WTC11 (cell line): ENCODE measurements at regions not wholly inside any gene's neighbourhood (a gene's known extent, or its start where the extent isn't known, plus 50 kb on each side); places are given as distances from the start of the nearest gene placed in this dataset.

Experiments
- ATAC-seq: fragments of 200-7000 bp; cut with Tn5 transposase; 2 replicates; pipeline ENCODE4 v1.10.0; 2021; ENCODE audit warnings: mild to moderate bottlenecking, moderate library complexity
- CTCF ChIA-PET: fragments of 300-600 bp; sonication (Branson Sonifier 250); formaldehyde crosslinking; loops from one replicate; lab custom pipeline; 2021; ENCODE audit warnings: antibody characterized with exemption; lab: Charles Lee
- POLR2A ChIA-PET: fragments of 350-600 bp; sonication (Branson Sonifier 250); formaldehyde crosslinking; loops from one replicate; lab custom pipeline; 2021; ENCODE audit warnings: antibody characterized with exemption; lab: Charles Lee
- DNase-seq: peaks from one replicate; pipeline ENCODE4 v3.0.0; 2021; ENCODE audit warnings: low spot score
- H3K27ac Mint-ChIP-seq: 2 replicates; pipeline ENCODE4 v1.8.0; 2021; ENCODE audit warnings: mixed read lengths
- H3K27me3 Mint-ChIP-seq: 2 replicates; pipeline ENCODE4 v1.8.0; 2021; ENCODE audit warnings: low read depth, mild to moderate bottlenecking, moderate library complexity, mixed read lengths
- H3K36me3 Mint-ChIP-seq: 2 replicates; pipeline ENCODE4 v1.8.0; 2021; ENCODE audit warnings: mixed read lengths
- H3K4me1 Mint-ChIP-seq: 2 replicates; pipeline ENCODE4 v1.8.0; 2022; ENCODE audit warnings: mixed read lengths
- H3K4me3 Mint-ChIP-seq: 2 replicates; pipeline ENCODE4 v1.8.0; 2021; ENCODE audit warnings: mild to moderate bottlenecking, moderate library complexity, mixed read lengths
- H3K9me3 Mint-ChIP-seq: 2 replicates; pipeline ENCODE4 v1.8.0; 2021; ENCODE audit warnings: mixed read lengths
- CBFB ChIP-seq: sonication (generic); formaldehyde crosslinking; IDR thresholded peaks from 2 replicates; pipeline ENCODE4 v1.8.1; 2022; ENCODE audit warnings: mild to moderate bottlenecking, low read depth, missing genetic modification reagents
- ETV6 ChIP-seq: sonication (generic); formaldehyde crosslinking; IDR thresholded peaks from 2 replicates; pipeline ENCODE4 v1.8.1; 2022; ENCODE audit warnings: mild to moderate bottlenecking, missing genetic modification reagents
- FOXJ3 ChIP-seq: sonication (generic); formaldehyde crosslinking; IDR thresholded peaks from 2 replicates; pipeline ENCODE4 v1.9.0; 2021; ENCODE audit warnings: missing genetic modification reagents, mild to moderate bottlenecking, borderline replicate concordance
- MXD4 ChIP-seq: fragments of 250-450 bp; sonication (Bioruptor Pico); IDR thresholded peaks from 2 replicates; pipeline ENCODE4 v1.8.0; 2021; ENCODE audit warnings: mild to moderate bottlenecking, moderate library complexity, borderline replicate concordance
- NFE2L1 ChIP-seq: sonication (generic); formaldehyde crosslinking; IDR thresholded peaks from 2 replicates; pipeline ENCODE4 v1.8.1; 2023; ENCODE audit warnings: missing genetic modification reagents
- SMAD4 ChIP-seq: sonication (generic); formaldehyde crosslinking; IDR thresholded peaks from 2 replicates; pipeline ENCODE4 v1.8.0; 2022; ENCODE audit warnings: mild to moderate bottlenecking, missing genetic modification reagents
- SOX15 ChIP-seq: fragments of 250-450 bp; sonication (Bioruptor Pico); IDR thresholded peaks from 2 replicates; pipeline ENCODE4 v1.9.0; 2021; ENCODE audit warnings: mild to moderate bottlenecking
- TEAD1 ChIP-seq: sonication (generic); formaldehyde crosslinking; IDR thresholded peaks from 2 replicates; pipeline ENCODE4 v1.8.0; 2022; ENCODE audit warnings: mild to moderate bottlenecking, missing genetic modification reagents
- TP53 ChIP-seq: sonication (generic); formaldehyde crosslinking; IDR thresholded peaks from 2 replicates; pipeline ENCODE4 v1.8.1; 2023; ENCODE audit warnings: mild to moderate bottlenecking, missing genetic modification reagents
- ZNF263 ChIP-seq: sonication (generic); formaldehyde crosslinking; IDR thresholded peaks from 2 replicates; pipeline ENCODE4 v1.8.1; 2022; ENCODE audit warnings: low read depth, mild to moderate bottlenecking, moderate library complexity, missing genetic modification reagents
- TF ChIP-seq, protein P1 (sequence below): sonication (generic); formaldehyde crosslinking; IDR thresholded peaks from 2 replicates; pipeline ENCODE4 v1.8.1; 2022; ENCODE audit warnings: mild to moderate bottlenecking, missing genetic modification reagents, moderate library complexity, borderline replicate concordance
- TF ChIP-seq, protein P2 (sequence below): sonication (generic); formaldehyde crosslinking; IDR thresholded peaks from 2 replicates; pipeline ENCODE4 v1.8.0; 2023; ENCODE audit warnings: missing genetic modification reagents, mild to moderate bottlenecking, borderline replicate concordance
- TF ChIP-seq, protein P3 (sequence below): sonication (generic); formaldehyde crosslinking; IDR thresholded peaks from 2 replicates; pipeline ENCODE4 v1.8.0; 2022; ENCODE audit warnings: mild to moderate bottlenecking, missing genetic modification reagents
- TF ChIP-seq, protein P4 (sequence below): fragments of 250-450 bp; sonication (Bioruptor Pico); IDR thresholded peaks from 2 replicates; pipeline ENCODE4 v1.9.0; 2021; ENCODE audit warnings: mild to moderate bottlenecking, borderline replicate concordance
- TF ChIP-seq, protein P5 (sequence below): fragments of 250-450 bp; sonication (Bioruptor Pico); IDR thresholded peaks from 2 replicates; pipeline ENCODE4 v2.1.2; 2022; ENCODE audit warnings: mild to moderate bottlenecking, moderate library complexity
- TF ChIP-seq, protein P6 (sequence below): sonication (generic); formaldehyde crosslinking; IDR thresholded peaks from 2 replicates; pipeline ENCODE4 v1.8.0; 2022; ENCODE audit warnings: mild to moderate bottlenecking, missing genetic modification reagents
- TF ChIP-seq, protein P7 (sequence below): fragments of 250-450 bp; sonication (Bioruptor Pico); IDR thresholded peaks from 2 replicates; pipeline ENCODE4 v1.9.0; 2021; ENCODE audit warnings: mild to moderate bottlenecking
- TF ChIP-seq, protein P8 (sequence below): sonication (generic); formaldehyde crosslinking; IDR thresholded peaks from 2 replicates; pipeline ENCODE4 v1.8.0; 2023; ENCODE audit warnings: missing genetic modification reagents

DNA sequence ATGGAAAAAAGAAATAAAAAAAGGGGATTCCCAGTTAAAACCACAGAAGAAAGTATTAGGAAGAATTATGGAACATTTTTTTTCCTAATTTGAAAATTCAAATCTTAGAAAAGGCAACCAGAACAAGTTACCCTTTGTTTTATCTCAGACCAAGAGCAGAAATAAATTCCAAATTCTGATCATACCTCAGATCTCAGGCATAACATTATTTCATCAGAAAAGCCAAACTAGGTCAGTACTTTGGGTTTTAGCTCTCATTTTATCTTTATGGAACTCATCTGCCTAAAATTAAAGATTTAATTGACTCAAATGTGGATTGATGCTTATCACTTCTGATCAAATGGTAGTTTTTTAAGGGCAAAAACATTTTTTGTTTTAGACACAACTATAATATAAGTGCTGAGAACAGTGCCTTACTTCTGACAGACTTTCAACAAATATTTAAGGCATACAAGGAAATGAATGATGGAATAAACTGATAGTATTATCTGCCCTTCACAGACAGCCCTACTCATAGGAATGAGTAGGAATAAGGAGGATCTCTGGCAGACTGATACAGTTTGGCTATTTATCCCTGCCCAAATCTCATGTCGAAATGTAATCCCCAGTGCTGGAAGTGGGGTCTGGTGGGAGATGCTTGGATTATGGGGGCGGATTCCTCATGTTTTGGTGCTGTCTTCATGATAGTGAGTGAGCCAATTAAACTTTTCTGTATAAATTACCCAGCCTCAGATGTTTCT, 245.3 kb upstream of the PITX2 start (continued):
- TF ChIP-seq, protein P1, sequence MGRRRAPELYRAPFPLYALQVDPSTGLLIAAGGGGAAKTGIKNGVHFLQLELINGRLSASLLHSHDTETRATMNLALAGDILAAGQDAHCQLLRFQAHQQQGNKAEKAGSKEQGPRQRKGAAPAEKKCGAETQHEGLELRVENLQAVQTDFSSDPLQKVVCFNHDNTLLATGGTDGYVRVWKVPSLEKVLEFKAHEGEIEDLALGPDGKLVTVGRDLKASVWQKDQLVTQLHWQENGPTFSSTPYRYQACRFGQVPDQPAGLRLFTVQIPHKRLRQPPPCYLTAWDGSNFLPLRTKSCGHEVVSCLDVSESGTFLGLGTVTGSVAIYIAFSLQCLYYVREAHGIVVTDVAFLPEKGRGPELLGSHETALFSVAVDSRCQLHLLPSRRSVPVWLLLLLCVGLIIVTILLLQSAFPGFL (CRISPR knock-in tag): no peak
- no peak for TF ChIP-seq ETV6 (CRISPR knock-in tag)
- TF ChIP-seq TEAD1: no peak
- TF ChIP-seq, protein P2, sequence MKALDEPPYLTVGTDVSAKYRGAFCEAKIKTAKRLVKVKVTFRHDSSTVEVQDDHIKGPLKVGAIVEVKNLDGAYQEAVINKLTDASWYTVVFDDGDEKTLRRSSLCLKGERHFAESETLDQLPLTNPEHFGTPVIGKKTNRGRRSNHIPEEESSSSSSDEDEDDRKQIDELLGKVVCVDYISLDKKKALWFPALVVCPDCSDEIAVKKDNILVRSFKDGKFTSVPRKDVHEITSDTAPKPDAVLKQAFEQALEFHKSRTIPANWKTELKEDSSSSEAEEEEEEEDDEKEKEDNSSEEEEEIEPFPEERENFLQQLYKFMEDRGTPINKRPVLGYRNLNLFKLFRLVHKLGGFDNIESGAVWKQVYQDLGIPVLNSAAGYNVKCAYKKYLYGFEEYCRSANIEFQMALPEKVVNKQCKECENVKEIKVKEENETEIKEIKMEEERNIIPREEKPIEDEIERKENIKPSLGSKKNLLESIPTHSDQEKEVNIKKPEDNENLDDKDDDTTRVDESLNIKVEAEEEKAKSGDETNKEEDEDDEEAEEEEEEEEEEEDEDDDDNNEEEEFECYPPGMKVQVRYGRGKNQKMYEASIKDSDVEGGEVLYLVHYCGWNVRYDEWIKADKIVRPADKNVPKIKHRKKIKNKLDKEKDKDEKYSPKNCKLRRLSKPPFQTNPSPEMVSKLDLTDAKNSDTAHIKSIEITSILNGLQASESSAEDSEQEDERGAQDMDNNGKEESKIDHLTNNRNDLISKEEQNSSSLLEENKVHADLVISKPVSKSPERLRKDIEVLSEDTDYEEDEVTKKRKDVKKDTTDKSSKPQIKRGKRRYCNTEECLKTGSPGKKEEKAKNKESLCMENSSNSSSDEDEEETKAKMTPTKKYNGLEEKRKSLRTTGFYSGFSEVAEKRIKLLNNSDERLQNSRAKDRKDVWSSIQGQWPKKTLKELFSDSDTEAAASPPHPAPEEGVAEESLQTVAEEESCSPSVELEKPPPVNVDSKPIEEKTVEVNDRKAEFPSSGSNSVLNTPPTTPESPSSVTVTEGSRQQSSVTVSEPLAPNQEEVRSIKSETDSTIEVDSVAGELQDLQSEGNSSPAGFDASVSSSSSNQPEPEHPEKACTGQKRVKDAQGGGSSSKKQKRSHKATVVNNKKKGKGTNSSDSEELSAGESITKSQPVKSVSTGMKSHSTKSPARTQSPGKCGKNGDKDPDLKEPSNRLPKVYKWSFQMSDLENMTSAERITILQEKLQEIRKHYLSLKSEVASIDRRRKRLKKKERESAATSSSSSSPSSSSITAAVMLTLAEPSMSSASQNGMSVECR: no peak
- TF ChIP-seq NFE2L1: no peak
- TF ChIP-seq MXD4 (CRISPR knock-in tag): no peak
- TF ChIP-seq, protein P3, sequence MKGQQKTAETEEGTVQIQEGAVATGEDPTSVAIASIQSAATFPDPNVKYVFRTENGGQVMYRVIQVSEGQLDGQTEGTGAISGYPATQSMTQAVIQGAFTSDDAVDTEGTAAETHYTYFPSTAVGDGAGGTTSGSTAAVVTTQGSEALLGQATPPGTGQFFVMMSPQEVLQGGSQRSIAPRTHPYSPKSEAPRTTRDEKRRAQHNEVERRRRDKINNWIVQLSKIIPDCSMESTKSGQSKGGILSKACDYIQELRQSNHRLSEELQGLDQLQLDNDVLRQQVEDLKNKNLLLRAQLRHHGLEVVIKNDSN: no peak
- no peak for TF ChIP-seq FOXJ3
- TF ChIP-seq, protein P4, sequence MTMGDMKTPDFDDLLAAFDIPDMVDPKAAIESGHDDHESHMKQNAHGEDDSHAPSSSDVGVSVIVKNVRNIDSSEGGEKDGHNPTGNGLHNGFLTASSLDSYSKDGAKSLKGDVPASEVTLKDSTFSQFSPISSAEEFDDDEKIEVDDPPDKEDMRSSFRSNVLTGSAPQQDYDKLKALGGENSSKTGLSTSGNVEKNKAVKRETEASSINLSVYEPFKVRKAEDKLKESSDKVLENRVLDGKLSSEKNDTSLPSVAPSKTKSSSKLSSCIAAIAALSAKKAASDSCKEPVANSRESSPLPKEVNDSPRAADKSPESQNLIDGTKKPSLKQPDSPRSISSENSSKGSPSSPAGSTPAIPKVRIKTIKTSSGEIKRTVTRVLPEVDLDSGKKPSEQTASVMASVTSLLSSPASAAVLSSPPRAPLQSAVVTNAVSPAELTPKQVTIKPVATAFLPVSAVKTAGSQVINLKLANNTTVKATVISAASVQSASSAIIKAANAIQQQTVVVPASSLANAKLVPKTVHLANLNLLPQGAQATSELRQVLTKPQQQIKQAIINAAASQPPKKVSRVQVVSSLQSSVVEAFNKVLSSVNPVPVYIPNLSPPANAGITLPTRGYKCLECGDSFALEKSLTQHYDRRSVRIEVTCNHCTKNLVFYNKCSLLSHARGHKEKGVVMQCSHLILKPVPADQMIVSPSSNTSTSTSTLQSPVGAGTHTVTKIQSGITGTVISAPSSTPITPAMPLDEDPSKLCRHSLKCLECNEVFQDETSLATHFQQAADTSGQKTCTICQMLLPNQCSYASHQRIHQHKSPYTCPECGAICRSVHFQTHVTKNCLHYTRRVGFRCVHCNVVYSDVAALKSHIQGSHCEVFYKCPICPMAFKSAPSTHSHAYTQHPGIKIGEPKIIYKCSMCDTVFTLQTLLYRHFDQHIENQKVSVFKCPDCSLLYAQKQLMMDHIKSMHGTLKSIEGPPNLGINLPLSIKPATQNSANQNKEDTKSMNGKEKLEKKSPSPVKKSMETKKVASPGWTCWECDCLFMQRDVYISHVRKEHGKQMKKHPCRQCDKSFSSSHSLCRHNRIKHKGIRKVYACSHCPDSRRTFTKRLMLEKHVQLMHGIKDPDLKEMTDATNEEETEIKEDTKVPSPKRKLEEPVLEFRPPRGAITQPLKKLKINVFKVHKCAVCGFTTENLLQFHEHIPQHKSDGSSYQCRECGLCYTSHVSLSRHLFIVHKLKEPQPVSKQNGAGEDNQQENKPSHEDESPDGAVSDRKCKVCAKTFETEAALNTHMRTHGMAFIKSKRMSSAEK: no peak

DNA sequence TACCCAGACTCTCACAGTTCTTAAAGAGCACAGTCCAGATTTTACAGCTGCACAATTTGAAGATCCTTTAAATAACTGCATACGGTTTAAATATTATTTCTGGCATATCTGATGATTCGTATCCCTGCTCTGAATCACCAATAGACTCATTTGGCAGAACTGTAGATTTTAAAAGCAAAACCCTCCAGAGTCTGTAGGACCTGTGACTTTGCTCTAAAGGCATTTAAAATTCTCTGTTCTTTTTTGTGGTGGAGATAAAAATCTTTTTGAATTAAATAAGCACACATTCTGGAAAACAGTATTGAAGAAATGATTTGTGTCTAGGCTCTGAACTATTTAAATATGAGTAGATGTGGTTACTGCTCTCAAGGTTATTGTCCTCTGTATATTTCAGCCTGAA, 246.2 kb upstream of the PITX2 start:
- Mint-ChIP-seq H3K9me3 (0 out of 2 replicates have a peak, but pooled peaks cover 4% of the 10 kb centered on the region), H3K4me1 (no peaks in the 10 kb centered on the region), H3K36me3 (no peaks in the 10 kb centered on the region), H3K27ac (no peak overlapping the region), H3K27me3 (no peaks in the 10 kb centered on the region), H3K4me3 (no peak overlapping the region)
- DNase-seq (no peak), ATAC-seq (no peak)
- POLR2A ChIA-PET: no interaction called here
- CTCF ChIA-PET: no interaction called here
- TF ChIP-seq, protein P5, sequence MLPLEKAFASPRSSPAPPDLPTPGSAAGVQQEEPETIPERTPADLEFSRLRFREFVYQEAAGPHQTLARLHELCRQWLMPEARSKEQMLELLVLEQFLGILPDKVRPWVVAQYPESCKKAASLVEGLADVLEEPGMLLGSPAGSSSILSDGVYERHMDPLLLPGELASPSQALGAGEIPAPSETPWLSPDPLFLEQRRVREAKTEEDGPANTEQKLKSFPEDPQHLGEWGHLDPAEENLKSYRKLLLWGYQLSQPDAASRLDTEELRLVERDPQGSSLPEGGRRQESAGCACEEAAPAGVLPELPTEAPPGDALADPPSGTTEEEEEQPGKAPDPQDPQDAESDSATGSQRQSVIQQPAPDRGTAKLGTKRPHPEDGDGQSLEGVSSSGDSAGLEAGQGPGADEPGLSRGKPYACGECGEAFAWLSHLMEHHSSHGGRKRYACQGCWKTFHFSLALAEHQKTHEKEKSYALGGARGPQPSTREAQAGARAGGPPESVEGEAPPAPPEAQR (CRISPR knock-in tag): no peak
- TF ChIP-seq TP53 (CRISPR knock-in tag) (no peak), SOX15 (CRISPR knock-in tag) (no peak), CBFB (no peak), SMAD4 (CRISPR knock-in tag) (no peak), ZNF263 (CRISPR knock-in tag) (no peak)
- TF ChIP-seq, protein P6, sequence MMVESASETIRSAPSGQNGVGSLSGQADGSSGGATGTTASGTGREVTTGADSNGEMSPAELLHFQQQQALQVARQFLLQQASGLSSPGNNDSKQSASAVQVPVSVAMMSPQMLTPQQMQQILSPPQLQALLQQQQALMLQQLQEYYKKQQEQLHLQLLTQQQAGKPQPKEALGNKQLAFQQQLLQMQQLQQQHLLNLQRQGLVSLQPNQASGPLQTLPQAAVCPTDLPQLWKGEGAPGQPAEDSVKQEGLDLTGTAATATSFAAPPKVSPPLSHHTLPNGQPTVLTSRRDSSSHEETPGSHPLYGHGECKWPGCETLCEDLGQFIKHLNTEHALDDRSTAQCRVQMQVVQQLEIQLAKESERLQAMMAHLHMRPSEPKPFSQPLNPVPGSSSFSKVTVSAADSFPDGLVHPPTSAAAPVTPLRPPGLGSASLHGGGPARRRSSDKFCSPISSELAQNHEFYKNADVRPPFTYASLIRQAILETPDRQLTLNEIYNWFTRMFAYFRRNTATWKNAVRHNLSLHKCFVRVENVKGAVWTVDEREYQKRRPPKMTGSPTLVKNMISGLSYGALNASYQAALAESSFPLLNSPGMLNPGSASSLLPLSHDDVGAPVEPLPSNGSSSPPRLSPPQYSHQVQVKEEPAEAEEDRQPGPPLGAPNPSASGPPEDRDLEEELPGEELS (CRISPR knock-in tag): no peak
- TF ChIP-seq, protein P7, sequence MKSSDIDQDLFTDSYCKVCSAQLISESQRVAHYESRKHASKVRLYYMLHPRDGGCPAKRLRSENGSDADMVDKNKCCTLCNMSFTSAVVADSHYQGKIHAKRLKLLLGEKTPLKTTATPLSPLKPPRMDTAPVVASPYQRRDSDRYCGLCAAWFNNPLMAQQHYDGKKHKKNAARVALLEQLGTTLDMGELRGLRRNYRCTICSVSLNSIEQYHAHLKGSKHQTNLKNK (CRISPR knock-in tag): no peak
- TF ChIP-seq, protein P8, sequence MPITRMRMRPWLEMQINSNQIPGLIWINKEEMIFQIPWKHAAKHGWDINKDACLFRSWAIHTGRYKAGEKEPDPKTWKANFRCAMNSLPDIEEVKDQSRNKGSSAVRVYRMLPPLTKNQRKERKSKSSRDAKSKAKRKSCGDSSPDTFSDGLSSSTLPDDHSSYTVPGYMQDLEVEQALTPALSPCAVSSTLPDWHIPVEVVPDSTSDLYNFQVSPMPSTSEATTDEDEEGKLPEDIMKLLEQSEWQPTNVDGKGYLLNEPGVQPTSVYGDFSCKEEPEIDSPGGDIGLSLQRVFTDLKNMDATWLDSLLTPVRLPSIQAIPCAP (CRISPR knock-in tag): no peak
- TF ChIP-seq, protein P3: no peak
